Nephron (organoid): ENCODE measurements at regions not wholly inside any gene's neighbourhood (a gene's known extent, or its start where the extent isn't known, plus 50 kb on each side); places are given as distances from the start of the nearest gene placed in this dataset.

Experiments
- H3K27ac Mint-ChIP-seq, 3 experiments: 2 replicates each; pipeline ENCODE4 v1.8.0; 2020; ENCODE audit warnings: mixed read lengths in 3 of 3, mild to moderate bottlenecking in 2 of 3, moderate library complexity in 1 of 3
- H3K27me3 Mint-ChIP-seq: 2 replicates; pipeline ENCODE4 v1.8.0; 2021; ENCODE audit warnings: low read depth, mild to moderate bottlenecking, moderate library complexity, mixed read lengths
- H3K36me3 Mint-ChIP-seq: 2 replicates; pipeline ENCODE4 v1.8.0; 2020; ENCODE audit warnings: low read depth, mixed read lengths
- H3K4me1 Mint-ChIP-seq: 2 replicates; pipeline ENCODE4 v1.8.0; 2020; ENCODE audit warnings: mixed read lengths
- H3K4me3 Mint-ChIP-seq, 3 experiments: 2 replicates each; pipeline ENCODE4 v1.8.0; 2020; ENCODE audit warnings: mild to moderate bottlenecking in 3 of 3, mixed read lengths in 3 of 3, moderate library complexity in 2 of 3
- H3K9me3 Mint-ChIP-seq: 2 replicates; pipeline ENCODE4 v1.8.0; 2020; ENCODE audit warnings: mixed read lengths
- CTCF ChIP-seq, 3 experiments: fragments of 200-600 bp; sonication (generic); IDR thresholded peaks; one replicate each; pipeline ENCODE4 v1.5.0; 2021; ENCODE audit warnings: antibody characterized with exemption in 3 of 3; ENCODE audit not compliant: unreplicated experiment in 3 of 3

GRCh38 chr2:67201521-67201920, 195.6 kb upstream of the ETAA1 start:
- no peak for TF ChIP-seq CTCF (IDR thresholded peaks at IDR 0.05; ENCODE audit: unreplicated experiment in 3 of 3)
- Mint-ChIP-seq H3K9me3 (peaks cover 9% of the 10 kb centered on the region), H3K27me3 (no peaks in the 10 kb centered on the region), H3K4me3 (no peak overlapping the region), H3K4me1 (peaks cover 6% of the 10 kb centered on the region), H3K36me3 (peaks cover 13% of the 10 kb centered on the region), H3K27ac (no peak overlapping the region)

DNA sequence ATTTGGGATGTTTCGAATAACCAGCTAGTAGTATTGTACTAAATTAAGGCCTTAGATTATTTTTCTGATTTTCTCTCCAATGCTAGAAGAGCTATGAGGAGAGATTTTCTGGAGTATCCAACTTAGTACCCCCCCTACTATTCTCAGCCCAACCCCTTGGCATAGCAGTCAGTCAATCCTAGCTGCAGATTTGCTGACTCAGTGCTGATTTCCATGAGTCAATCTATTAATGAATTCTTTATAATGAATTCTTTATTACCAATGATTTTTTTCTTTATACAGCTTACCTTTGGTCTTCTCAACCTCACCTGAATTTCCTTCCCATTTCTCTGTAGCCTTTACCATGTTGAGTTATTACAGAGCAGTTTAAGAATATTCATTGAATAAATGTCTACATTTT, 192.8 kb upstream of the ETAA1 start:
- TF ChIP-seq CTCF (IDR thresholded peaks at IDR 0.05; ENCODE audit: unreplicated experiment in 3 of 3) = no peak
- peaks cover 4% of the 10 kb centered on the region for H3K36me3 Mint-ChIP-seq
- H3K27ac Mint-ChIP-seq = no peak overlapping the region
- H3K9me3 Mint-ChIP-seq = no peaks in the 10 kb centered on the region
- H3K4me3 Mint-ChIP-seq = no peak overlapping the region
- H3K27me3 Mint-ChIP-seq = no peaks in the 10 kb centered on the region
- peaks cover 22% of the 10 kb centered on the region for H3K4me1 Mint-ChIP-seq

- Mint-ChIP-seq H3K4me1 (peaks cover 18% of the 10 kb centered on the region), H3K36me3 (peaks cover 4% of the 10 kb centered on the region), H3K27me3 (peaks cover 7% of the 10 kb centered on the region), H3K4me3 (no peak overlapping the region), H3K9me3 (no peaks in the 10 kb centered on the region), H3K27ac (peak overlapping the region; percentile 34 to 78 (median 69))
- no peak for TF ChIP-seq CTCF (IDR thresholded peaks at IDR 0.05; ENCODE audit: unreplicated experiment in 3 of 3)
These were observed 188.1 kb upstream of the ETAA1 start for GRCh38 chr2:67208887-67209500.

DNA sequence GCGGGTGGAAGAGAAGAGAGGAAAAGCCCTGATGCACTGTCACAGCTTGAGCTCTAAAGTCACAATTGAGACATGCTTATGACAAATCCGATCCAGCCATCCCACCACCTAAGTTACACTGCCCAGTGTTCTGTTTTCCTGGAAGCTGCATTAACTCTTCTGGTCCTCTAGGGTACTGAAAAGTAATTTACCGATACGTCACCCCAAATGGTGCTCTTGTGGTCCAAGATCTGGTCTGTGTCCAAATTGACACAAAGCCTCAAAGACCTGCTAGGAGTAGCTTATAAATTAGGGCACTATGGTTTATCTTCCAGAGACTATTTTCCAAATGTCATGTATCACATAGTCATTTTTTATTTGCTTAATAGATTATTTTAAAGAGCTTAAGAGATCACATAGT, 186.7 kb upstream of the ETAA1 start:
- Mint-ChIP-seq H3K36me3 (peaks cover 4% of the 10 kb centered on the region), H3K27me3 (peaks cover 7% of the 10 kb centered on the region), H3K4me1 (peaks cover 19% of the 10 kb centered on the region), H3K9me3 (no peaks in the 10 kb centered on the region), H3K27ac (peak overlapping the region in 2 of 3 experiments; percentile 69 to 80), H3K4me3 (no peak overlapping the region)
- peak in 2 of 3 experiments; percentile 8 to 23 for TF ChIP-seq CTCF (IDR thresholded peaks at IDR 0.05; ENCODE audit: unreplicated experiment in 3 of 3)

DNA sequence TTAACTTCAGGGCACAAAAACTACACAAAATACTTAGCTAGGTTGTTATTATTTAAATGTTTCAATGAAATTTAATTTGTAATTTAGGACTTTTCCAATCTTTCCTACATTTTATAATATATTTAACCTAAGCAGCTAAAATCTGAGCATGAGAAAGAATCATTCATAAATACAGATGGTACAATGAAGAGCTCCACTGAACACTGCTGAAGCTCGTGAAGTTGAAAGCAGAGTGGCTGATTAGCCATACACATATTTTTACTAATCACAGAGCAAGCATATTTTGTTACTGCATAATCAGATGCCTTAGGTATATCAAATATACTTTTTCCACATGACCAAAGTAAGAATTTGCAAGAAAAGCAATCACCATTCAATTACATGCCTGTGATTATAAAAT, 184.9 kb upstream of the ETAA1 start:
- no peak overlapping the region for H3K4me3 Mint-ChIP-seq
- H3K27me3 Mint-ChIP-seq = peaks cover 7% of the 10 kb centered on the region
- H3K36me3 Mint-ChIP-seq = no peaks in the 10 kb centered on the region
- no peak for TF ChIP-seq CTCF (IDR thresholded peaks at IDR 0.05; ENCODE audit: unreplicated experiment in 3 of 3)
- no peaks in the 10 kb centered on the region for H3K9me3 Mint-ChIP-seq
- H3K27ac Mint-ChIP-seq = peak overlapping the region in 1 of 3 experiments; percentile 52
- H3K4me1 Mint-ChIP-seq = peaks cover 24% of the 10 kb centered on the region

DNA sequence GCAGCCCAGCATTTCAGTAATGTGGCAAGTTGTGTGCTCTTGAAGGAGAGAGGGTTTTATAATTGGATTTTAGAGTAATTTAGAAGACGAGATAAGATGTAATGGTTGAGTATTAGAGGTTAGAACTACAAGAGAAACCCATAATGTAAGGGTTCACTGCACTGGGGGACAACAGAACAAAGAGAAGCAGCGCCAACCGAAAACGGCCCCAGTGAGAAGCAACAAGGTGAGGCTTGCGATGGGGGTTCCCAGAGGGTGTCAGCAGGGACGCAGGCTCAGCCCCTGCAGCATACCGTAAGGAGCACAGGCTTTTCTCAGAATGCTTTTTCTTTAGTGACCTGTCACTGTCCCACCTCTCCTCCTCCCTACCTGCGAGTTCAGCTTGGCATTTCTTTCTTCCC, 183.9 kb upstream of the ETAA1 start:
- H3K9me3 Mint-ChIP-seq = no peaks in the 10 kb centered on the region
- no peaks in the 10 kb centered on the region for H3K36me3 Mint-ChIP-seq

More for the DNA sequence above, 183.9 kb upstream of the ETAA1 start:
- no peak for TF ChIP-seq CTCF (IDR thresholded peaks at IDR 0.05; ENCODE audit: unreplicated experiment in 3 of 3)
- H3K4me3 Mint-ChIP-seq = peak overlapping the region in 1 of 3 experiments; percentile 51
- H3K4me1 Mint-ChIP-seq = peaks cover 17% of the 10 kb centered on the region
- peak overlapping the region; percentile 50 to 81 (median 65) for H3K27ac Mint-ChIP-seq
- peaks cover 7% of the 10 kb centered on the region for H3K27me3 Mint-ChIP-seq
